ENCODE measurements at regions not wholly inside any gene's neighbourhood (a gene's known extent, or its start where the extent isn't known, plus 50 kb on each side); places are given as distances from the start of the nearest gene placed in this dataset.
"Not testable (repeated sequence)": the region's sequence is repeated elsewhere in the genome, so short reads cannot be mapped to it uniquely, and the experiment has no call there.

- no peak for DNase-seq (ENCODE audit: low read depth)
Measured at GRCh38 chr17:31748881-31749280, 110.2 kb downstream of the COPRS start.

GRCh38 chr17:31746884-31747495, 112.1 kb downstream of the COPRS start:
- no peak for DNase-seq (ENCODE audit: low read depth)

GRCh38 chr17:31745964-31746600, 113.0 kb downstream of the COPRS start:
- DNase-seq (ENCODE audit: low read depth) = no peak

GRCh38 chr17:31744511-31744951, 114.5 kb downstream of the COPRS start:
- no peak for DNase-seq (ENCODE audit: low read depth)

DNA sequence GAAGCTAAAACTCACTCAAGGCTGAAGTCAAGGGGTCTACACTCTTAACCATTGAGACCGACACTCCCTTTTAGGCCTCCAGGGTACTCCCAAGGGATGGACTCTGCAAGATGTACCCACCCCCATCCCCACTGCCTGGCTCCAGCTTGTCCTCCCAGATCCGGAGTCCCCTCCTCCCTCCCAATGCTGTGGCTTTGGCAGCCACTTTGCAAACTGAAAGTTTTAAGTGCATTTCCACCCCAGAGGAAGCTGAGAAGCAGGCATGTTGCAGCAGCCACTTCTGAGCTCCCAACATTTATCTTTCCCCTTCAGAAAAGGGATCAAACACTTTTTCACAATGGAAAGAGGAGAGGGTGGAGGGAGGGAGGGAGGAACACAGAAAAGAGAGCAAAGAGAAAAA, 115.2 kb downstream of the COPRS start:
- no peak for DNase-seq (ENCODE audit: low read depth)

DNA sequence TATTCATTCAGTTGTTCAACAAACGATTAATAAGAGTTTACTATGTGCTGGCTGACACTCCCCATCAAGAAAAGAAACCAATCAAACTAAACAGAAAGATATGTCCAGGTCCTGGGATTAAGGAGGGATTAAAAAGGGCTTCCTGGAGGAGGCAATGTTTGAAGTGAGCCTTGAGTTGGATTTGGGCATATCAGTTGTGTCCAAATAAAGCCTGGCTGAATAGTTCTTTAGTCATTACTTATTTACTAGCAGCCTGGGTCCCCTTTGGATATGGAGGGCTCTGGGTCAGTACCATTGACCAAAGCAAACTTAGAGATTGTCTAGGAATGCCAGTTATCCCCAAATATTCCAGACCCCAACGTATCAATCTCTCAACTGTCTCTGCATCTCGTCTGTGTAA, 117.7 kb downstream of the COPRS start:
- no peak for DNase-seq (ENCODE audit: low read depth)

- peak; percentile 92 for DNase-seq (ENCODE audit: low read depth)
Measured at GRCh38 chr17:31740611-31741082, 118.4 kb downstream of the COPRS start.

- peak; percentile 73 for DNase-seq (ENCODE audit: low read depth)
Measured at GRCh38 chr17:31738996-31739699, 119.9 kb downstream of the COPRS start.

- DNase-seq (ENCODE audit: low read depth) = no peak
Measured at GRCh38 chr17:31738488-31738887, 120.6 kb downstream of the COPRS start.

DNA sequence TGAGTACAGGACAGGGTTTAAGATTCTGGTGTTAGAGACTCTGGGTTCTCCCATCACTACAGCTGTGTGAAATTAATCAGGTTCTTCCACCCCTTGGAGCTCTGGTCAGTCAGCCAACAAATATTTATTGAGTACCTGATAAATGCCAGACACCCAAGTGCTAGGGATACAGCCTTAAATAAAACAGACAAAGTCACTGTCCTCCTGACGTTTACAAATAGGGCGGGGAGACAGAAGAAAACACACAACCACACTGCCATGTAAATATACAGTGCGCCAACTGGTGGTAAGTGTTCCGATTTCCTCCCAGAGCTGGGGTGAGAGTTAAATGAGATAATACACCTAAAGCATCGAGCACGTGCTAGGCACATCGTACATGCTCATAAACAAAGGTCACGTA, 121.0 kb downstream of the COPRS start:
- no peak for DNase-seq (ENCODE audit: low read depth)

DNA sequence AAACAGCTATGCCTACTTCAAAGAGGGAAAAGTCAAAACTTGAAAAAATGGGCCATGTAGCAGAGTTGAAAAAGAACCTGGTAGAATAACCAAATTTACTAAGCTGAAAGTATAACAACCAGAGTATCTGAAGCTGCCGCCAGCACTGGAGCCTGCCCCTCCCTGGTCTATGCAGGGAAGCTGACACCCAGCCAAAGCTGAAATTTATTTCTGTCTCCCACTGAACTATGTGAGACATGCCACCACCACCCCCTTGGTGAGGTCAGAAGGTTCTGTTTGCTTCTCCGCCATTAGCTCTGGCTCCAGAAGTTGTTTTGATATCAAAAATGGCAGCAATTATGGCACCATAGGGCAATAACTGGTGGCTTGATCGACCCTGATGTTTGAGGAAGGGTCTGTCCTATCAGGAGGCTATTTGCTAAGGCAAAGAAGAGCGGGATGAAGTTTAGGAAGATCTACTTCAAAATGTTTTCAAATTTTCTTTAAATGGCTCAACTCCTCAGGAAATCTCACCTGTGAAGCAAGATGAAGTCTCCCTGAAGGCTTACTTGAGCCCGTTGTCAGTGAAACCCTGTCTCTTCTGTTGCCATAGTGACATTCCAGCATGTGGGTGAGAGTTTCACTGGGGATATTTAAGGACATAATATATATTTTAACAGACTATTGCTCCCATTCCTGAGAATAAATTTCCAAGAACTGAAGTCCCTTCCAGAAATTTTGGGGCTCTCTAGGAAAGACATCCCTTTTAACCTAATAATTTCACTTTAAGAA, 122.0 kb downstream of the COPRS start:
- DNase-seq (ENCODE audit: low read depth) = no peak

- no peak for DNase-seq (ENCODE audit: low read depth)
Measured at GRCh38 chr17:31733326-31733725, 125.7 kb downstream of the COPRS start.

- not testable (repeated sequence) for DNase-seq (ENCODE audit: low read depth)
Measured at GRCh38 chr17:31731585-31732154, 127.4 kb downstream of the COPRS start.

DNA sequence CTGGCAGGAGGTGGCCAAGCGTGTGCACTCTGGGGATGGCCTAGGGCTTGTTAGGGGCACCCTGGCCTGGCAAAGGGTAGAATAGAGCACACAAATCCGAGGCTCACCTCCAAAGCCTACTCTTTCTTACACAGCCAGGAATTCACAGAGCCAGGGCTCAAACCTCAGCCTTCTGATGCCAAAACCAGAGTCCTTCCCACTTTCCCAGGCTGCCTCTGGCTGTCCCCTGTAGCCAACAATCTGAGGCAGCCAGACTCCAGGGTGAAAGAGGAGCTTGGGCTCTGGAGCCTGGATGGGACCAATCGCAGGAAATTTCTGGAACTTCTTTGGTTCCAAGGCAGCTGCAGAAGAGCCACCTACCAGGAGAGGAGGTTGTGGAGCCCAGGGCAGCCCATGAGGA, 127.9 kb downstream of the COPRS start:
- no peak for DNase-seq (ENCODE audit: low read depth)

- DNase-seq (ENCODE audit: low read depth) = no peak
Measured at GRCh38 chr17:31726980-31727427, 132.0 kb downstream of the COPRS start.

DNA sequence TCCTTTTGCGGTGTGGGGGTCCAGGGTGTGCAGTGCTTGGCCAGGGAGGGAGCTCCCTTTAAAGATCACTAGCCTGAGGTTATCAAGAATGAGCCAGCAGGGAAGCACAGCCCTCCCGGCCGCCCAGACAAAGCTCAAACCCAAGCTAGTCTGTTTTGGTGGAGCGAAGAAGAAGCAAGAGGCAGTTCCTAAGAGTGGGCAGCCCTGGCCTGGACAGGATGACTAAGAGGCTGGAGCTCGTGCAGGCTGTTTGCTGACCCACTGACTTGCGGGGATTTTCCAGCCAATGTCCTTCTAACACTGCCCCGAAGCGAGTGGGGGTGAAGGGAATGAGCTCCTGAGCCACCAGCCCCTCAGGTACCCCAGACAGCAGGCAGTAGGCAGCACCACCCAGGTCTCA, 134.4 kb downstream of the COPRS start:
- no peak for DNase-seq (ENCODE audit: low read depth)

DNA sequence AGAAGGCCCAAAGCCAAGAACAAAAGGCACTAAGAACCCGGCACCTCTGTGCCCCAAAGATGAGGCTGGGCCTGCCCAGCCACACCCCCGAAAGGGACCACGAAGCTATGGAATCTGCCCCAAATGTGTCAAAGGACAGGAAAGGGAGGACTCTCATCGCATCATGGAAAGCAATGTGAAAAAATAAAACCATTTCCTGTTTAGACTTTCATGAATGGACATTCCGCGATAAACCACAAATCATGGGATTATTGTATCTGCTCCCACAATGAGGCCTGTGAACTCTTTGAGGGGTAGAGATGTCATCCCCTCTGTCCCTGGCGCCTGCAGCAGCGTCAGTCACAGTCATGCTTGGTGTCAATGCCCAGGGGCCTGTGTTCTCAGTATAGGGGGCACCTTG, 135.0 kb downstream of the COPRS start:
- no peak for DNase-seq (ENCODE audit: low read depth)

DNA sequence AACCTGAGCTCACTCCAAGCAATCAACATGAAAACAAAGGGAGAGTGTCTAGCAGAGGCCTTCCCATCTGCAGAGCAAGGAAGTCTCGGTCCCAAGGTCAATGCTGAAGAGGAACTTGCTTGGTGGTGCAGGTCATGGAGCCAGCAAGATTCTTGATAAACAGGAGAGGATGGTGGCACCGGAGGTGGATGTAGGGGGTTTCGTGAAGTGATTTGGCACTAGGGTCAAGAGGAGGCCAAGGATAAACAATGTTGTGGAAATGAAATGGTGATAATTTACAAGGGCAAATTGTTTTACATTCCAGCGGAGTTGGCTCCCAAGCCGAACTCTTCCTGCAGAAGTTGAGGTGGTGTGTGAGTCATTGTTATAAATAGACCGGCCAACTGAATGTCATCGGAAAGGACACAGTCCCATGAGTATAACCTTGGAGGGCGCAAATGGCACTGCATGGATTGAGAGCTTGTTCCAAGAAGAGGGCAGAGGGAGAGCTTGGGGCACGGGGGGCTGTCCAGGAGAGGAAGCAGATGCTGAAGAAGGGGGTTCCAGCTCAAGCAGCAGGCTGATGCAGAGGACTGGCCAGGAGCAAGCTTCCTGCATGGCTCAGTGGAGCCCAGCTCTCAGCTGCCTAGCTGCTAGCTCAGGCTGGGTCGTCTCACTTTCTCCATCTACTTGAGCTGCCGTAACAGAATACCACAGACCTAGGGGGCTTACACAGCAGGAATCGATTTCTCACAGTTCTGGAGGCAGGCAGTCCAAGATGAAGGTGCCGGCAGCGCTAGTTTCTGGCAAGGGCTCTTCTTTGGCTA, 136.6 kb downstream of the COPRS start:
- no peak for DNase-seq (ENCODE audit: low read depth)

- DNase-seq (ENCODE audit: low read depth) = no peak
Measured at GRCh38 chr17:31721291-31722025, 137.6 kb downstream of the COPRS start.

GRCh38 chr17:31717251-31717650, 141.8 kb downstream of the COPRS start:
- not testable (repeated sequence) for DNase-seq (ENCODE audit: low read depth)
